ENCODE measurements at regions not wholly inside any gene's neighbourhood (a gene's known extent, or its start where the extent isn't known, plus 50 kb on each side); places are given as distances from the start of the nearest gene placed in this dataset.

DNA sequence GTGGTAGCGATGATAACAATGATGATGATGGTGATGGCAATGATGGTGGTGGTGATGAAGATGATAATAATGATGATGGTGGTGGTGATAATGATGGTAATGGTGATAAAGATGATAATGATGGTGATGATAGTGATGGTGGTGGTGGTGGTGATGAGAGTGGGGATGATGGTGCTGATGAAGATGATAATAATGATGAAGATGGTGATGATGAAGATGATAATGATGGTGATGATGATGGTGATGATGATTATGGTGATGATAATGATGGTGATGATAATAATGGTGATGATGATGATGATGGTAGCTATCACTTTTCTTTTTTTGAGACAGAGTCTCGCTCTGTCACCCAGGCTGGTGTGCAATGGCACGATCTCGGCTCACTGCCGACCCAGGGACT lies 144.5 kb upstream of the PCBD1 start:
- H3K9me3 ChIP-seq = no peaks in the 10 kb centered on the region
- no peak for DNase-seq
- TF ChIP-seq, protein P1, sequence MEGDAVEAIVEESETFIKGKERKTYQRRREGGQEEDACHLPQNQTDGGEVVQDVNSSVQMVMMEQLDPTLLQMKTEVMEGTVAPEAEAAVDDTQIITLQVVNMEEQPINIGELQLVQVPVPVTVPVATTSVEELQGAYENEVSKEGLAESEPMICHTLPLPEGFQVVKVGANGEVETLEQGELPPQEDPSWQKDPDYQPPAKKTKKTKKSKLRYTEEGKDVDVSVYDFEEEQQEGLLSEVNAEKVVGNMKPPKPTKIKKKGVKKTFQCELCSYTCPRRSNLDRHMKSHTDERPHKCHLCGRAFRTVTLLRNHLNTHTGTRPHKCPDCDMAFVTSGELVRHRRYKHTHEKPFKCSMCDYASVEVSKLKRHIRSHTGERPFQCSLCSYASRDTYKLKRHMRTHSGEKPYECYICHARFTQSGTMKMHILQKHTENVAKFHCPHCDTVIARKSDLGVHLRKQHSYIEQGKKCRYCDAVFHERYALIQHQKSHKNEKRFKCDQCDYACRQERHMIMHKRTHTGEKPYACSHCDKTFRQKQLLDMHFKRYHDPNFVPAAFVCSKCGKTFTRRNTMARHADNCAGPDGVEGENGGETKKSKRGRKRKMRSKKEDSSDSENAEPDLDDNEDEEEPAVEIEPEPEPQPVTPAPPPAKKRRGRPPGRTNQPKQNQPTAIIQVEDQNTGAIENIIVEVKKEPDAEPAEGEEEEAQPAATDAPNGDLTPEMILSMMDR (IDR thresholded peaks at IDR 0.05) = no peak
- intact Hi-C loops (cut with DNase I; ENCODE audit: low total_unique reads) = no loop called here
- peaks cover 0 to 19% of the 10 kb centered on the region in 2 donors for H3K27me3 ChIP-seq
- H3K27ac ChIP-seq = no peak overlapping the region
- no peaks in the 10 kb centered on the region for H3K36me3 ChIP-seq
- no peaks in the 10 kb centered on the region for H3K4me1 ChIP-seq
- H3K4me3 ChIP-seq = no peak overlapping the region

DNA sequence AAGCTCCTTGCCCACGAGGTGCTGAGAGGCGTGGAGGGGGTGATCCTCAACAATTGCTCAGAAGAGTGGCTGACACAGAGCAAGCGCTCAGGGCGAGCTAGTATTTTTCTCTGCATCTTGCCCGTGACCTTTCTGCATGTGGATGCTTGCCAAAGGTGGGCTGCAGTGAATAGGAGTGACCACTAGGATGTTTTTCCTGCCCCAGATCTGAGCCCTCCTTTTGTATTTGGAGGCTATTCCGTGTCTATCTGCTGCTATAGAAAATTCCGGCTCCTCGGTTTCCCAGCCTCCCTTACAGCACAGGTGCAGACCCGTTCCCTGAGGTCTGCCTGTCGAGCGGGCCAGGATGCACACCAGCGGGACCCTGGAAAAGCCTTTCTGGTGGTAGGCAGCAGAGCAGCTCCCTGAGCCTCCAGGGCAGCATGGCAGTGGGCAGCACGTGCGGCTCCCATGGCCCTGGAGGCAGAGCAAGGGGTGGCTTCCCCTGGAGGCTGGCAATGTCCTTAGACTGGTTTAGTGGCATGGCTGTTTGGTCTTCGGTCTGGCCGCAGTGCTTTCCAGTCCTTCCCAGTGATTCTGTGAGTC lies 145.1 kb upstream of the PCBD1 start:
- TF ChIP-seq, protein P1 (IDR thresholded peaks at IDR 0.05) = no peak
- DNase-seq = no peak
- Histone ChIP-seq H3K27ac (no peak overlapping the region), H3K27me3 (peaks cover 0 to 15% of the 10 kb centered on the region in 2 donors), H3K36me3 (no peaks in the 10 kb centered on the region), H3K9me3 (no peaks in the 10 kb centered on the region), H3K4me1 (no peaks in the 10 kb centered on the region), H3K4me3 (no peak overlapping the region)
- intact Hi-C loops (cut with DNase I; ENCODE audit: low total_unique reads) = no loop called here

- peak in 1 of 2 donors; percentile 29 for DNase-seq
- H3K4me1 ChIP-seq = no peaks in the 10 kb centered on the region
Measured at GRCh38 chr10:71035511-71036296, 147.3 kb upstream of the PCBD1 start.

DNA sequence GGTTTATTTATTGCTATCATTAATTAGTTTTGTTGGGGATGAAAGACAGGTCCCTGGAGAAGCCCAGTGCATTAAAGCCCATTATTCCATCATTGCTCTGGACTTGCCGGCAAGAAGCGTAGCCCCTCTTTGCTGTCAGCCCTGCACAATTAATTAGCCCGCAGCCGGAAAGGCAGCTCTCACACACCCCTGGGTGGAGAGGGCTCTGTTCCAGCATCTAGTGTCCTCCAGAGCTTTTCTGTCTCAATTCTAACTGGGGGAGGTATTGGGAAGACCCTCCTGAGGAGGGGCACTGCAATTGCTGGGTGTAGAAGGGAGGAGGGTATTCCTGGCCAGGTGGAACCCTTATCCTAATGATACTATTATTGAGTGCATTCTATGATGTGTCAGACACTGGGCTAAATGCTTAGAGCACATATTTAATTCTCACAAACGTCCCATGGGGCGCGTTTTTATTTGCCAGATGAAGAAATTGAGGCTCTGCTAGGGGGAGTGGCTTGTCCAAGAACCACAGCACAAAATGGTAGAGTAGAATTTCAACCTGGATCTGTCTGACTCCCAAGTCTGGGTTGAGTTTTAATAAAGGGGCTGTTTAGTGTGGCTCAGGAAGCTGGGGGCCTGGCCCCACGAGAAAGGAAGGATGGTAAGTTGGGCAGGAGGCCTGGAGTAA lies 148.1 kb upstream of the PCBD1 start:
- peak in 1 of 2 donors; percentile 33 for DNase-seq

More at GRCh38 chr10:71035511-71036296, 147.3 kb upstream of the PCBD1 start:
- H3K4me3 ChIP-seq = no peak overlapping the region
- peaks cover 0 to 17% of the 10 kb centered on the region in 2 donors for H3K27me3 ChIP-seq
- intact Hi-C loops (cut with DNase I; ENCODE audit: low total_unique reads) = no loop called here
- H3K27ac ChIP-seq = no peak overlapping the region
- no peaks in the 10 kb centered on the region for H3K9me3 ChIP-seq
- no peaks in the 10 kb centered on the region for H3K36me3 ChIP-seq
- TF ChIP-seq, protein P1 (IDR thresholded peaks at IDR 0.05) = no peak

DNA sequence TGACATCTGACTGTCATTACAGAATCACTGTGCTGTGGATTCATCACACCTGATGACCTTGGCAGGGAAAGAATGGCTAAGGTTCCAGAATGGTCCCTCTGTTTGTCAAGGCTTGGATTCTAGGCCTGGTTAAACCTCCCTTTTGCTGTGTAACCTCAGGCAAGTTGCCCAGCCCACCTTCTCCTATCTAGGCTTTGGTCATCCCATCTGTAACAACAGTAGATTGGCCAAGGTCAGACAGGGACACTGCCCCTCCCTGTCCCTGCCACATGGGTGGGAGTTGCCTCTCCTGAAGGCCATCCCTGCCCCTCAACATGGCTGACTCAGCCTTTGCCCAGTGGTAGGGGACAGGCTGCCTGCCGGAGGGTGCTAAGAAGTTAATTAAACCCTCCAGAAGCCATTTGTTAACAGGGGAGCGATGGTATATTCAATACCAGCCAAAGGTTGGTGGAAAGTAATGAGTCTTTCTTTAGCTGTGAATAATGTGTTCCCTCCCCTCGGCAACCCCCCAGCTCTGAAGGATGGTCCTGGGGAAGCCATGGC lies 149.8 kb upstream of the PCBD1 start:
- Histone ChIP-seq H3K9me3 (no peaks in the 10 kb centered on the region), H3K4me1 (no peaks in the 10 kb centered on the region), H3K36me3 (no peaks in the 10 kb centered on the region), H3K27me3 (peaks cover 0 to 26% of the 10 kb centered on the region in 2 donors), H3K4me3 (no peak overlapping the region), H3K27ac (no peak overlapping the region)
- intact Hi-C loops (cut with DNase I; ENCODE audit: low total_unique reads) = no loop called here
- peak in 1 of 2 donors; percentile 35 for DNase-seq
- TF ChIP-seq, protein P1 (IDR thresholded peaks at IDR 0.05) = no peak

More for the DNA sequence above, 148.1 kb upstream of the PCBD1 start:
- H3K36me3 ChIP-seq = no peaks in the 10 kb centered on the region
- H3K9me3 ChIP-seq = no peaks in the 10 kb centered on the region
- no peak overlapping the region for H3K4me3 ChIP-seq
- no peak overlapping the region for H3K27ac ChIP-seq
- TF ChIP-seq, protein P1 (IDR thresholded peaks at IDR 0.05) = no peak
- H3K27me3 ChIP-seq = peaks cover 0 to 18% of the 10 kb centered on the region in 2 donors
- H3K4me1 ChIP-seq = no peaks in the 10 kb centered on the region
- intact Hi-C loops (cut with DNase I; ENCODE audit: low total_unique reads) = no loop called here
